ENCODE measurements at regions not wholly inside any gene's neighbourhood (a gene's known extent, or its start where the extent isn't known, plus 50 kb on each side); places are given as distances from the start of the nearest gene placed in this dataset.

- TF ChIP-seq CTCF (IDR thresholded peaks at IDR 0.05; ENCODE audit: low read depth, low read length, poor library complexity, severe bottlenecking): no peak
- no peak for TF ChIP-seq EZH2phosphoT487 (IDR thresholded peaks at IDR 0.05; ENCODE audit: borderline replicate concordance, low read length)
These were observed 94.1 kb downstream of the FAM43A start for GRCh38 chr3:194779729-194780224.

Measured in DOHH2 (cell line).